ENCODE measurements at regions not wholly inside any gene's neighbourhood (a gene's known extent, or its start where the extent isn't known, plus 50 kb on each side); places are given as distances from the start of the nearest gene placed in this dataset.

DNA sequence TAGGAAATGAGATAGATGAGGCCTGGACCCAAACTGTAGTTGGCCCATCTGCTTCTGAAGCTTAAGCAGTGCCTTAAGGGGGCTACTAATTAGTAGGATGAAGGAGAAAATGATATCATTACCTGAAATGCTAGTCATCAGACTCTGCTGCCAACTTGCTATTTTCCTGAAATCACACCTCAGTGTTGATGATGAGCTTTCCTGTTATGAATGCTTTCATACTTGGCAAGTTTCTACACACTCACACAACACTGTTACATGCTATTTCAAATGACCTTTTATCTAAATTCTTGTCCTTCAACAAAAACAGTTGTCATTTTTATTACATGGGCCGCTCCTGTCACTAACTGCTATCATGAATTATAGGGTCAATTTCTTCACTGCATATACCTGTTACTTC lies 416.0 kb downstream of the PRDM5 start:
- H2AFZ ChIP-seq (replicated peaks; ENCODE audit: low read length, poor library complexity) = no peak overlapping the region
- no peaks in the 10 kb centered on the region for H3K9me3 ChIP-seq (ENCODE audit: control insufficient read depth, insufficient read depth, low read length)
- no peak overlapping the region for H4K5ac ChIP-seq (ENCODE audit: low read depth, low read length)
- no peaks in the 10 kb centered on the region for H3K36me3 ChIP-seq (ENCODE audit: control insufficient read depth, insufficient read depth, low read length)
- H3K27ac ChIP-seq (ENCODE audit: insufficient read depth, low read length) = no peak overlapping the region
- no peak overlapping the region for H2BK15ac ChIP-seq (ENCODE audit: low read depth, low read length)
- H2BK5ac ChIP-seq (ENCODE audit: low read depth, low read length, poor library complexity, severe bottlenecking) = no peak overlapping the region
- H3K23ac ChIP-seq (ENCODE audit: low read depth, low read length) = no peak overlapping the region
- H3K4me3 ChIP-seq (ENCODE audit: insufficient read depth, low read depth, low read length) = no peak overlapping the region
- no peak overlapping the region for H3K4ac ChIP-seq (ENCODE audit: low read depth, low read length)
- no peak overlapping the region for H4K8ac ChIP-seq (ENCODE audit: low read depth in 2 of 2, low read length in 2 of 2)
- intact Hi-C loops (cut with micrococcal nuclease) = no loop called here
- no peaks in the 10 kb centered on the region for H3K4me1 ChIP-seq (ENCODE audit: control insufficient read depth, insufficient read depth, low read length)
- WGBS, 2 experiments (ENCODE audit: extremely low coverage in 2 of 2, insufficient read length in 1 of 2) = no CpG with 5 or more reads among the region's 1 CpG
- dilution Hi-C loops (cut with HindIII; ENCODE audit: low sequenced_read_pairs, unreplicated experiment) = no loop called here
- no peak overlapping the region for H2BK20ac ChIP-seq (ENCODE audit: low read depth, low read length)
- no peak overlapping the region for H2AK9ac ChIP-seq (replicated peaks; ENCODE audit: low read depth, low read length, poor library complexity)
- no peak overlapping the region for H3K9ac ChIP-seq (ENCODE audit: low read depth, low read length)
- no peaks in the 10 kb centered on the region for H3K79me1 ChIP-seq (ENCODE audit: low read depth in 1 of 2, low read length in 2 of 2)
- H2AK5ac ChIP-seq (ENCODE audit: low read depth, low read length) = no peak overlapping the region
- no peak overlapping the region for H3K18ac ChIP-seq (ENCODE audit: low read depth, low read length)
- TF ChIP-seq BHLHE40 (IDR thresholded peaks at IDR 0.05; ENCODE audit: low read depth, low read length) (no peak), CHD1 (IDR thresholded peaks at IDR 0.05; ENCODE audit: low read depth, low read length) (no peak), SMC3 (IDR thresholded peaks at IDR 0.05; ENCODE audit: low read depth, low read length) (no peak), RCOR1 (IDR thresholded peaks at IDR 0.05; ENCODE audit: insufficient replicate concordance, low read length) (no peak), RAD21 (IDR thresholded peaks at IDR 0.05; ENCODE audit: low read length) (no peak), MAZ (IDR thresholded peaks at IDR 0.05; ENCODE audit: borderline replicate concordance, low read depth, low read length) (no peak), CEBPB (IDR thresholded peaks at IDR 0.05; ENCODE audit: low read depth, low read length) (no peak), MXI1 (IDR thresholded peaks at IDR 0.05; ENCODE audit: borderline replicate concordance, low read depth, low read length) (no peak), RFX5 (IDR thresholded peaks at IDR 0.05; ENCODE audit: low read depth, low read length) (no peak), NFE2L2 (IDR thresholded peaks at IDR 0.05; ENCODE audit: low read depth, low read length) (no peak), POLR2A (IDR thresholded peaks at IDR 0.05; ENCODE audit: low read depth, low read length) (no peak)
- TF ChIP-seq, protein P1, sequence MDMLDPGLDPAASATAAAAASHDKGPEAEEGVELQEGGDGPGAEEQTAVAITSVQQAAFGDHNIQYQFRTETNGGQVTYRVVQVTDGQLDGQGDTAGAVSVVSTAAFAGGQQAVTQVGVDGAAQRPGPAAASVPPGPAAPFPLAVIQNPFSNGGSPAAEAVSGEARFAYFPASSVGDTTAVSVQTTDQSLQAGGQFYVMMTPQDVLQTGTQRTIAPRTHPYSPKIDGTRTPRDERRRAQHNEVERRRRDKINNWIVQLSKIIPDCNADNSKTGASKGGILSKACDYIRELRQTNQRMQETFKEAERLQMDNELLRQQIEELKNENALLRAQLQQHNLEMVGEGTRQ (IDR thresholded peaks at IDR 0.05; ENCODE audit: low read depth, low read length) = no peak
- TF ChIP-seq, protein P2, sequence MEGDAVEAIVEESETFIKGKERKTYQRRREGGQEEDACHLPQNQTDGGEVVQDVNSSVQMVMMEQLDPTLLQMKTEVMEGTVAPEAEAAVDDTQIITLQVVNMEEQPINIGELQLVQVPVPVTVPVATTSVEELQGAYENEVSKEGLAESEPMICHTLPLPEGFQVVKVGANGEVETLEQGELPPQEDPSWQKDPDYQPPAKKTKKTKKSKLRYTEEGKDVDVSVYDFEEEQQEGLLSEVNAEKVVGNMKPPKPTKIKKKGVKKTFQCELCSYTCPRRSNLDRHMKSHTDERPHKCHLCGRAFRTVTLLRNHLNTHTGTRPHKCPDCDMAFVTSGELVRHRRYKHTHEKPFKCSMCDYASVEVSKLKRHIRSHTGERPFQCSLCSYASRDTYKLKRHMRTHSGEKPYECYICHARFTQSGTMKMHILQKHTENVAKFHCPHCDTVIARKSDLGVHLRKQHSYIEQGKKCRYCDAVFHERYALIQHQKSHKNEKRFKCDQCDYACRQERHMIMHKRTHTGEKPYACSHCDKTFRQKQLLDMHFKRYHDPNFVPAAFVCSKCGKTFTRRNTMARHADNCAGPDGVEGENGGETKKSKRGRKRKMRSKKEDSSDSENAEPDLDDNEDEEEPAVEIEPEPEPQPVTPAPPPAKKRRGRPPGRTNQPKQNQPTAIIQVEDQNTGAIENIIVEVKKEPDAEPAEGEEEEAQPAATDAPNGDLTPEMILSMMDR (conservative IDR thresholded peaks at IDR 0.05; ENCODE audit: low read depth, low read length) = no peak
- TF ChIP-seq, protein P3, sequence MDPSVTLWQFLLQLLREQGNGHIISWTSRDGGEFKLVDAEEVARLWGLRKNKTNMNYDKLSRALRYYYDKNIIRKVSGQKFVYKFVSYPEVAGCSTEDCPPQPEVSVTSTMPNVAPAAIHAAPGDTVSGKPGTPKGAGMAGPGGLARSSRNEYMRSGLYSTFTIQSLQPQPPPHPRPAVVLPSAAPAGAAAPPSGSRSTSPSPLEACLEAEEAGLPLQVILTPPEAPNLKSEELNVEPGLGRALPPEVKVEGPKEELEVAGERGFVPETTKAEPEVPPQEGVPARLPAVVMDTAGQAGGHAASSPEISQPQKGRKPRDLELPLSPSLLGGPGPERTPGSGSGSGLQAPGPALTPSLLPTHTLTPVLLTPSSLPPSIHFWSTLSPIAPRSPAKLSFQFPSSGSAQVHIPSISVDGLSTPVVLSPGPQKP (IDR thresholded peaks at IDR 0.05; ENCODE audit: borderline replicate concordance, low read depth, low read length) = no peak
- ChIA-PET POLR2A (ENCODE audit: unreplicated experiment) (no interaction called here), CTCF (no interaction called here)
- no peak for DNase-seq
- no peak for ATAC-seq (ENCODE audit: low read depth)
- no peak overlapping the region for H4K91ac ChIP-seq (ENCODE audit: insufficient read depth, low read depth, low read length)
- no peak overlapping the region for H2BK120ac ChIP-seq (ENCODE audit: low read depth, low read length)
- no peak overlapping the region for H3K4me2 ChIP-seq (ENCODE audit: low read depth, low read length)
- no peak overlapping the region for H3K56ac ChIP-seq (ENCODE audit: extremely low read depth, insufficient read depth, low read length)
- in situ Hi-C loops (cut with MboI; ENCODE audit: low sequenced_read_pairs) = no loop called here
- H3K9me1 ChIP-seq (ENCODE audit: insufficient read depth, low read length) = no peaks in the 10 kb centered on the region
- H4K20me1 ChIP-seq (ENCODE audit: insufficient read depth, low read length) = no peaks in the 10 kb centered on the region
- no peak overlapping the region for H3K14ac ChIP-seq (replicated peaks; ENCODE audit: low read depth, low read length)
- no TSS peak for BruUV-seq (replicated peaks)
- H3K27me3 ChIP-seq (ENCODE audit: control insufficient read depth, insufficient read depth, low read length) = no peaks in the 10 kb centered on the region

Measured in IMR-90 (cell line).